ENCODE measurements at regions not wholly inside any gene's neighbourhood (a gene's known extent, or its start where the extent isn't known, plus 50 kb on each side); places are given as distances from the start of the nearest gene placed in this dataset.

- no peaks in the 10 kb centered on the region for H4K20me1 ChIP-seq (ENCODE audit: insufficient read depth, low read length)
- H3K27me3 ChIP-seq (ENCODE audit: control insufficient read depth, insufficient read depth, low read length) = no peaks in the 10 kb centered on the region
- H2BK5ac ChIP-seq (ENCODE audit: low read depth, low read length, poor library complexity, severe bottlenecking) = no peak overlapping the region
- H4K8ac ChIP-seq (ENCODE audit: low read depth in 2 of 2, low read length in 2 of 2) = no peak overlapping the region
- H3K4me2 ChIP-seq (ENCODE audit: low read depth, low read length) = no peak overlapping the region
- H2BK120ac ChIP-seq (ENCODE audit: low read depth, low read length) = no peak overlapping the region
- H2BK15ac ChIP-seq (ENCODE audit: low read depth, low read length) = no peak overlapping the region
- ATAC-seq (ENCODE audit: low read depth) = no peak
- ChIA-PET CTCF (interaction anchor here (1.9 kb wide), 1 partner anchor 19 kb away, joined by 6 read pairs; no protein-coding TSS in a partner anchor), POLR2A (ENCODE audit: unreplicated experiment) (no interaction called here)
- no peak overlapping the region for H3K27ac ChIP-seq (ENCODE audit: insufficient read depth, low read length)
- no peak for TF ChIP-seq MAFK (IDR thresholded peaks at IDR 0.05; ENCODE audit: low read depth, low read length)
- no peak for TF ChIP-seq SMC3 (IDR thresholded peaks at IDR 0.05; ENCODE audit: low read depth, low read length)
- TF ChIP-seq, protein P1, sequence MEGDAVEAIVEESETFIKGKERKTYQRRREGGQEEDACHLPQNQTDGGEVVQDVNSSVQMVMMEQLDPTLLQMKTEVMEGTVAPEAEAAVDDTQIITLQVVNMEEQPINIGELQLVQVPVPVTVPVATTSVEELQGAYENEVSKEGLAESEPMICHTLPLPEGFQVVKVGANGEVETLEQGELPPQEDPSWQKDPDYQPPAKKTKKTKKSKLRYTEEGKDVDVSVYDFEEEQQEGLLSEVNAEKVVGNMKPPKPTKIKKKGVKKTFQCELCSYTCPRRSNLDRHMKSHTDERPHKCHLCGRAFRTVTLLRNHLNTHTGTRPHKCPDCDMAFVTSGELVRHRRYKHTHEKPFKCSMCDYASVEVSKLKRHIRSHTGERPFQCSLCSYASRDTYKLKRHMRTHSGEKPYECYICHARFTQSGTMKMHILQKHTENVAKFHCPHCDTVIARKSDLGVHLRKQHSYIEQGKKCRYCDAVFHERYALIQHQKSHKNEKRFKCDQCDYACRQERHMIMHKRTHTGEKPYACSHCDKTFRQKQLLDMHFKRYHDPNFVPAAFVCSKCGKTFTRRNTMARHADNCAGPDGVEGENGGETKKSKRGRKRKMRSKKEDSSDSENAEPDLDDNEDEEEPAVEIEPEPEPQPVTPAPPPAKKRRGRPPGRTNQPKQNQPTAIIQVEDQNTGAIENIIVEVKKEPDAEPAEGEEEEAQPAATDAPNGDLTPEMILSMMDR (conservative IDR thresholded peaks at IDR 0.05; ENCODE audit: low read depth, low read length) = no peak
- TF ChIP-seq NFE2L2 (IDR thresholded peaks at IDR 0.05; ENCODE audit: low read depth, low read length) = no peak
- TF ChIP-seq, protein P2, sequence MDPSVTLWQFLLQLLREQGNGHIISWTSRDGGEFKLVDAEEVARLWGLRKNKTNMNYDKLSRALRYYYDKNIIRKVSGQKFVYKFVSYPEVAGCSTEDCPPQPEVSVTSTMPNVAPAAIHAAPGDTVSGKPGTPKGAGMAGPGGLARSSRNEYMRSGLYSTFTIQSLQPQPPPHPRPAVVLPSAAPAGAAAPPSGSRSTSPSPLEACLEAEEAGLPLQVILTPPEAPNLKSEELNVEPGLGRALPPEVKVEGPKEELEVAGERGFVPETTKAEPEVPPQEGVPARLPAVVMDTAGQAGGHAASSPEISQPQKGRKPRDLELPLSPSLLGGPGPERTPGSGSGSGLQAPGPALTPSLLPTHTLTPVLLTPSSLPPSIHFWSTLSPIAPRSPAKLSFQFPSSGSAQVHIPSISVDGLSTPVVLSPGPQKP (IDR thresholded peaks at IDR 0.05; ENCODE audit: borderline replicate concordance, low read depth, low read length) = no peak
- TF ChIP-seq, protein P3, sequence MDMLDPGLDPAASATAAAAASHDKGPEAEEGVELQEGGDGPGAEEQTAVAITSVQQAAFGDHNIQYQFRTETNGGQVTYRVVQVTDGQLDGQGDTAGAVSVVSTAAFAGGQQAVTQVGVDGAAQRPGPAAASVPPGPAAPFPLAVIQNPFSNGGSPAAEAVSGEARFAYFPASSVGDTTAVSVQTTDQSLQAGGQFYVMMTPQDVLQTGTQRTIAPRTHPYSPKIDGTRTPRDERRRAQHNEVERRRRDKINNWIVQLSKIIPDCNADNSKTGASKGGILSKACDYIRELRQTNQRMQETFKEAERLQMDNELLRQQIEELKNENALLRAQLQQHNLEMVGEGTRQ (IDR thresholded peaks at IDR 0.05; ENCODE audit: low read depth, low read length) = no peak
- TF ChIP-seq RFX5 (IDR thresholded peaks at IDR 0.05; ENCODE audit: low read depth, low read length) = no peak
- no peak for TF ChIP-seq MAZ (IDR thresholded peaks at IDR 0.05; ENCODE audit: borderline replicate concordance, low read depth, low read length)
- TF ChIP-seq FOS (IDR thresholded peaks at IDR 0.05; ENCODE audit: low read depth, low read length) = no peak
- TF ChIP-seq MXI1 (IDR thresholded peaks at IDR 0.05; ENCODE audit: borderline replicate concordance, low read depth, low read length) = no peak
- no peak for TF ChIP-seq POLR2A (IDR thresholded peaks at IDR 0.05; ENCODE audit: low read depth, low read length)
- no peak for TF ChIP-seq RAD21 (IDR thresholded peaks at IDR 0.05; ENCODE audit: low read length)
- H3K9me3 ChIP-seq (ENCODE audit: control insufficient read depth, insufficient read depth, low read length) = no peaks in the 10 kb centered on the region
- no peak overlapping the region for H3K14ac ChIP-seq (replicated peaks; ENCODE audit: low read depth, low read length)
- no peaks in the 10 kb centered on the region for H3K36me3 ChIP-seq (ENCODE audit: control insufficient read depth, insufficient read depth, low read length)
- no peak overlapping the region for H2BK20ac ChIP-seq (ENCODE audit: low read depth, low read length)
- no peak overlapping the region for H3K23ac ChIP-seq (ENCODE audit: low read depth, low read length)
- no peak for DNase-seq
- H3K79me1 ChIP-seq (ENCODE audit: low read depth in 1 of 2, low read length in 2 of 2) = no peaks in the 10 kb centered on the region
- dilution Hi-C loops (cut with HindIII; ENCODE audit: low sequenced_read_pairs, unreplicated experiment) (no loop called here), in situ Hi-C loops (cut with MboI; ENCODE audit: low sequenced_read_pairs) (no loop called here), intact Hi-C loops (cut with micrococcal nuclease) (no loop called here)
- H3K56ac ChIP-seq (ENCODE audit: extremely low read depth, insufficient read depth, low read length) = no peak overlapping the region
- H3K4me3 ChIP-seq (ENCODE audit: insufficient read depth, low read depth, low read length) = no peak overlapping the region
- no TSS peak for BruUV-seq (replicated peaks)
- H4K5ac ChIP-seq (ENCODE audit: low read depth, low read length) = no peak overlapping the region
- H3K9ac ChIP-seq (ENCODE audit: low read depth, low read length) = no peak overlapping the region
- H3K4ac ChIP-seq (ENCODE audit: low read depth, low read length) = no peak overlapping the region
- H3K18ac ChIP-seq (ENCODE audit: low read depth, low read length) = no peak overlapping the region
- no peak overlapping the region for H2AFZ ChIP-seq (replicated peaks; ENCODE audit: low read length, poor library complexity)
- H4K91ac ChIP-seq (ENCODE audit: insufficient read depth, low read depth, low read length) = no peak overlapping the region
- peaks cover 8% of the 10 kb centered on the region for H3K9me1 ChIP-seq (ENCODE audit: insufficient read depth, low read length)
- peaks cover 4% of the 10 kb centered on the region for H3K4me1 ChIP-seq (ENCODE audit: control insufficient read depth, insufficient read depth, low read length)
- no peak overlapping the region for H2AK9ac ChIP-seq (replicated peaks; ENCODE audit: low read depth, low read length, poor library complexity)
- H2AK5ac ChIP-seq (ENCODE audit: low read depth, low read length) = no peak overlapping the region
- WGBS, 2 experiments (ENCODE audit: extremely low coverage in 2 of 2, insufficient read length in 1 of 2) = 100% methylated on average over 2 of the region's 4 CpGs; no CpG with 5 or more reads in 1 of the 2 experiments
Measured at GRCh38 chr12:76177821-76178220, 93.3 kb upstream of the NAP1L1 start.
